ENCODE measurements at regions not wholly inside any gene's neighbourhood (a gene's known extent, or its start where the extent isn't known, plus 50 kb on each side); places are given as distances from the start of the nearest gene placed in this dataset.
"Not testable (repeated sequence)": the region's sequence is repeated elsewhere in the genome, so short reads cannot be mapped to it uniquely, and the experiment has no call there.

DNA sequence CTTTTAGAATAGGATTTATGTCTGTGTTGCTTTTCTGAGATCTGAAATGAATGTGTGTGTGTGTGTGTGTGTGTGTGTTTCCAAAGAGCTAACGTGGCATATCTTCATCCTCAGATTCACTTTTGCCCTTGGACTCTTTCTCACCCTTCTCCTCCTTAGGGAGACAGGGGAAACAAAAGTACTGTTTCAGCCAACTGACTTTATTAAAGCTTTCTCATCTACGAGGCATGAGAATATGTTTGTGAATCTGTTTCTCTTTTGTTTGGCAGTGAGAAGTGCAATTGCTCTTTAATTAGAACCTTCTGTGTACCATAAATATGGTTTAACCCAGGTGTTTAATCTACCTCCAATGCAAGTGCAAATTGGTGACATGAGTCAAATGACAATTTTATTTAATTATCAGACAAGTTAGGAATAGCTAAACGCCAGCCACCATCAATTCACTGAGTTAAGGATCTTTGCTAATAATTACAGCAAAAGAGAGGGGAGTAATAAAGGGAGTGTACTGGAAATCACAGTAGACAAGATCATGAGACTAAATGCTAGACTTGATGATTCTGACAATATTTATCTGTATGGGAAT lies 186.4 kb upstream of the COL3A1 start:
- no peak for DNase-seq (ENCODE audit: low spot score)

DNA sequence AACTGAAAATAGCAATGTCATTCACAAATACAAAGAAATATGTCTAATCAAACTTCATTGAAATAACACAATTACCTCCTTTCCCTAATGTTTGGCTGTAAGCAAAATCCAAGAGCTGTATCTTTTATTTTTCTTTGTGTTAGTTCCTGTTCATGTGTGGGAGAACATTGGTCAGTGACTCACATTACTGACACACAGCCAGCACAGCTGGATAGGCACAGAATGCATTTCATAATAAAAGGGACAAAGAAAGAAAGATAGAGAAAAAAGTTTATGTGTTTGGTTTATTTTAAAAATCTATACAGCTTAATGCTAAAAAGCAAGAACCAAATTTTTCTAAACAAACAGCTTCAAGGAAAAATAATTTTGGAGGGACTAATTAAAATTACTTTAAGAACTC lies 185.6 kb upstream of the COL3A1 start:
- DNase-seq (ENCODE audit: low spot score), result peak; percentile 72

DNA sequence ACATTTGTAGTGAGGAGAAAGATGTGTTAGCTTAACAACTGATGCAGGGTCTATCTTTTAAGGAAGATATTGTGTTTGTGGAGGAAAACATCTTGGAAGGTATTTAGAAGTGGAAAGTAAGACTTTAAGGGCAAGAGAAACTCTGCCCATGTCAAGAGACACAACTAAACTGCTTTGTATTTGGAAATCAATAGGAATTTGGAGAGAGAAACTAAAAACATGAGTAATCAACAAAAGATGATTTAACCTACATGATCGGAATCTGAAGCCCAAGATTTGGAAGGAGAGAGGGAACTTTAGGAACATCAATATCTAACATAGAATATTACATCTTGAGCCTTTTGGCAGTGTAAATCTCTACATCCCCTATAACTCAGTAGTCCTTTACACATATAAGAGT lies 184.2 kb upstream of the COL3A1 start:
- DNase-seq (ENCODE audit: low spot score), result no peak

DNA sequence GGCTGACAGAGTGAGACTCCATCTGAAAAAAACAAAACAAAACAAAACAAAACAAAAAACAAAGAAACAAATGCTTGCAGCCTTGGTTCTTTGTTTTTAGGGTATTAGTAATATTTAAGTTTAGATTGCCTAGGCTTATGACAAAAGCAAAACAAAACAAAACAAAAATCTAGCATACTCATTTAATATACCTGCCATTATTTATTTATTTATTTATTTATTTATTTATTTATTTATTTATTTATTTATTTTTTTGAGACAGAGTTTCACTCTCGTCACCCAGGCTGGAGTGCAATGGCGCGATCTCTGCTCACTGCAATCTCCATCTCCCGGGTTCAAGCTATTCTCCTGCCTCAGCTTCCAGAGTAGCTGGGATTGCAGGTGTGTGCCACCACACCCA lies 179.7 kb upstream of the COL3A1 start:
- not testable (repeated sequence) for DNase-seq (ENCODE audit: low spot score)

DNA sequence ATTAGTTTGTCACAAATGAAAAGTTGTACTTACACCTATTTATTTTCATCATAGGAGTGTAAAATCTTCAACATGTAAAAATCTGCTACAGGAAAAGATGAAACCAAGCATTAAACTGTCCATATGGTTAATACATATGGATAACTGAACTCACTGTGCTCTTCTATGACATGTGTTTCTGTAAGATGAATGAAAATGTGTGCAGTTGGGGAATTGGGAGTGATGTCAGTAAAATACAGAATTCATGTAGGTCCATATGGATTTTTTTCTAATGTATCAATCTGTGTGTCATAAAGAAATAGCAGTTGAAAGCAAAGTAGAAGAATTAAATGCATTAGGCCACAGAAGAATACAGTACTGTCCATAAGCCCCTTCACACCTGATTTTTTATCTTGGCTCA lies 178.4 kb upstream of the COL3A1 start:
- no peak for DNase-seq (ENCODE audit: low spot score)

DNA sequence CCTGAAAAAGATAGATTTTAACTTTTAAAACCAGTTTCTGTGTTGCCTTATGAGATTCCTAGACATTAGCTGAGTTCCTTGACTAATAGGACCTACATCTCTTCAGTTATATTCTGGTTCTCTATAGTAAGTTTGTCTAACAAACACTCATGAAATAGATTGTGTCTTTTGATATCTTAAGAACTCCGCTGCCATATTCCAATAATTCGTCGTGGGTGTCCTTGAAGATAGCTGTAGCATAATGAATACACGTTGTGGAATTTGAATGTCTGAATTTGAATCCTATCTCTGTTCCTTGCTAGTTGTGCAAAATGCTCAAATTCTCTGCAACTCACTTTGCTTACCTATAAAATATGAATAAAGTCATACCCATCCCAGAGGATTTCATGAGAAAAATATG lies 176.8 kb upstream of the COL3A1 start:
- DNase-seq (ENCODE audit: low spot score), result no peak

DNA sequence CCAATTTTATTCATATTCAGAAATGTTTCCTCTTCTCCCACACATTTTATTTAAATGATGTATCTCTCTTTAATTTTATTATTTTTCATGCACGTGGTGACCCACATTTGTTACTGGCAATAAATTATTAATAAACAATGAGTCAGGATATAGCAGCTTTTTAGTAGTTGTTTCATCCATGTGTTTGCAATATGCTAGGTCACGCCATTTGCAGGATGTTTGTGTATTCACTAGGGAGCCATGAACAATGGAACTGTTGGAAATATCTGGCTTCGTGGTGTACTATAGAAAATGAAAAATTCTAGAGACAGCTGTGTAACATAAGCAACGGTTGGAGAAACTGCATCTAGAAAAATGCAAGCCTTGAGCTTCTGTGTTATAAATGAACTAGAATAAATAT lies 176.0 kb upstream of the COL3A1 start:
- no peak for DNase-seq (ENCODE audit: low spot score)

DNA sequence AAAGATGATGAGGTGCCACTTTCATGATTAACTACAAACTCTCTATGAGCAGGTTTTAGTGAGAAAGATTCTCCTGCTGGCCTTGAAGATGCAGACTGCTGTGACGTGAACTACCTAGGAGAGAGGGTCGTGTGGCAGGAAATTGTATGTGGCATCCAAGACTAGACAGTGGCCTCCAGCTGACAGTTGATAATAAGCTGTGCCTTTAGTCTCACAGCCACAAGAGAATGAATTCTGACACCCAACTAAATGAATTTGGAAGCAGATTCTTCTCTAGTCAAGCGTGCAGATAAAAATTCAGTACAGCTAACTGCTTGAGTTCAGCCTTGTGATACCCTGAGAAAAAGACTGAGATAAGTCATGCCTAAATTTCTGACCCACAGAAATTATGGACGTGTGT lies 169.0 kb upstream of the COL3A1 start:
- DNase-seq (ENCODE audit: low spot score), result no peak

DNA sequence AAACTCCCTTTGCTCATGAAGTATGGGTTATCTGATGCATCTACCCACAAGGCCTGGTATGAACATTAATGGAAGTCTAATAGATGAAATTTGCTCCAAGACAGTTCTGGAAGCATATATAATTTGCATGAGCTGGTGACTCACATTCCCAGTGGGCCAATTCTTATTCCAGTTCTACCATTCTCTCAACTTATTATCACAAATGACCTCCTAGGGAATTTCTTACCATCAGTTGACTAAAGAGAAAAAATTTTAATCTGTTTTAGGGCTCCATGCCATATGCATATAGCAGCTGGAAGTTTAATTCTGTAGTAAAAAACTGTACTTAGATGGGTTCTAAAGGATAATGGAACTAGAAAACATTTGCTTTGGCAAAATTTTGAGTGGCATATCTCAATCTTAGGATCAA lies 165.2 kb upstream of the COL3A1 start:
- DNase-seq (ENCODE audit: low spot score), result no peak

DNA sequence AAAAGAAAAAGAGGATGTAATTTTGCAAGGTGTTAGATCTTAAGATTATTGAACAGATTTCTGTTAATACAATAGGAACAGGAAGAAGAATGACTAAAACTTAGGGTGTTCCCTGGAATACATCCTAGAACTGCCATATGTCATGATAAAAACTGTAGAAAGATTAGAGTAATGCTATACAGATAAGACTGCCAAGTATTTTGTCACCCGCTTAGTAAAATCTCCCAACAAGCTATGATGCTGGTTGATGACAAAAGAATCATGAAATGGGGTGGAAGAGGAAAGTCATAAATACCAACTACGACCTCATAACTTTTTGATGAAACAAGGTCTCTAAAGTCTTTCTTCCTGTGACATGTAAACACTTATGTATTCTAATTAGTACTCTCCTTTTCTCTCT lies 163.6 kb upstream of the COL3A1 start:
- DNase-seq (ENCODE audit: low spot score), result no peak

DNA sequence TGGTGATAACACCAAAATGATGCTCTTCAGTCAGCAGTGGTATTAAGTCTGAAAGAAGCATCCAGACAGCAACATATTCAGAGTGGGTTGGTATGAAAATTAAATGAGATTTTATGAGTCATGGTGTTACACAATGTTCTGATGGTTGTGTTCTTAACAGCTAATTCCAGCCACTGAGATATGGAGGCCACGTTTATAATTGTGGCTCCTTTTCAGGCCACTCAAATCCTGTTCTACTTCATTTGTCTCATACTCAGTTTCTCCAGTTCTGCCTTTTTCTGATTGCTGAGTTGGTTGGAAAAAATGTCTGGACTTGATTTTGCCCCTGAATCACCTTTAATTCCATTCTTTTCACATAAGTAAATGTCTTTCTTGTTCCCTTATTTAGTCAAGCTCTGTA lies 162.7 kb upstream of the COL3A1 start:
- no peak for DNase-seq (ENCODE audit: low spot score)

DNA sequence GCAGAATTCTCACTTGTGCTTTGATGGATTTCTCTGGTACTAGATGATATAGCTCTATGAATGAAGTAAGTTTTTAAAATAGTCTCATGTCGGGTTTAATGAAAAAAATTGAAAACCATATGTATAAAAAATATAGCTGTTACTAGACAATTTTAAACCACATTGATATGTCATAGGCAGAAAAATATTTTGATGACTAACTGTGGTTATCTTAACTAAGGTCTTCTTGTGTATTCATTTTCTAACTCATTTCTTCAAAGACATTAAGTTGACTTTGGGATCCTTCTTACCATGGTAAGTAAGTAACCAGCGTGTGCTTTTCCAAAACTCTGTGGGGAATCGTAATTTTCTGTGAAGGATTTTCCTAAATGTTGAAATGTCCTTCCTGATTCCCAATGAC lies 160.9 kb upstream of the COL3A1 start:
- DNase-seq (ENCODE audit: low spot score), result no peak

DNA sequence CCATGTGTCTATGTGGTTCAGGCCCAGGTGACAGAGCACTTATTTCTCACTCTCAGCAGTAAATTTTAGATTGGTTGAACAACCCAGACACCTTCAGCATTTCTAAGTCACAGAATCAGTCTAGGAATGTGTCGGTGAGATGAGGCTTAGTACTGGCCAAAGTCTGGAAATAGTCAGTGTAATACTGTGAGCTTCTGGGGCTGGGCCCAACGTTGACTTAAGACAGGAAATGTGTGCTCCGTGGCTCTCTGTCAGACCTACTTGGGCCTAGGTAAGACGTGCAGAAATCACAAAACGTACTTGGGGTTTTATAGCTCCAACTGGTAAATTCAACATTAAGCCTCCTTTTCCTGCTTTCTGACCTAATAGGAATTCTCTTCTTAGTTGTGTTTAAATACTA lies 160.3 kb upstream of the COL3A1 start:
- DNase-seq (ENCODE audit: low spot score), result no peak

DNA sequence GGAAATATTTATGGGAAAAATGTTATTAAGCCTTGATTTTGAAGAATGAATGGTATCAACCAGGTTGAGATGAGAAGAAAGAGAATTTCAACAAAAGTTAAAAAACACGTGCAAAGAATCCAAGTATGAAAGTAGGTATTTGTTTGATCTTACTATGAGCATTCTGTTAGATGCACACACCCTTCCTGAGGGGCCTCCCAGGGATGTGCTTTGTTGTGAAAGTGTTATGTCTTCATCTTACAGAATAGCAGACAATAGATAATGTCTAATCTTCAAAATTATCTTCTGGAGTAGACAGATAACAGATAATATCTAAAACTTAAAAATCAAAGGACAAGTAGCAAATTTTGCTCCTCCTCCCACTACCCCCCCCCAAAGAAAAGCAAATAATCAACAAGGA lies 155.2 kb upstream of the COL3A1 start:
- DNase-seq (ENCODE audit: low spot score), result no peak

DNA sequence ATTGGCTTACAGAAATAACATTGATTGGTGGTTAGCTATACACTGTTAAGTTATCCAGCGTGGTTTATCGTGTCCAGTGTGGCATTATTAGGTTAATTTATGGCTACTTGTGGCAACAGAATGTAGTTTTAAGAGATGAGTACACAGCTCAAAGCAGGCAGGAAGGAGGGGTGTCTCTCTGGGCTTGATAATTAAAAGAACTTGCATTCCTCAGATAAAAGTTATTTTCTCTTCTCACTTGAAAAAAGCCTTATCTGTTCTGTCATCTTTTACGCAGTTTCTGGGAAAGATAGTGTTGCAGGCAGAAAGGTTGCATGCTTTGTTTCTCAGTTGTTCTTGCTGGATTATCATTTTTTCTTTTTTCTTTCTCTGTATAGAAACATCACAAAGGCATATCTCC lies 154.4 kb upstream of the COL3A1 start:
- DNase-seq (ENCODE audit: low spot score), result no peak

DNA sequence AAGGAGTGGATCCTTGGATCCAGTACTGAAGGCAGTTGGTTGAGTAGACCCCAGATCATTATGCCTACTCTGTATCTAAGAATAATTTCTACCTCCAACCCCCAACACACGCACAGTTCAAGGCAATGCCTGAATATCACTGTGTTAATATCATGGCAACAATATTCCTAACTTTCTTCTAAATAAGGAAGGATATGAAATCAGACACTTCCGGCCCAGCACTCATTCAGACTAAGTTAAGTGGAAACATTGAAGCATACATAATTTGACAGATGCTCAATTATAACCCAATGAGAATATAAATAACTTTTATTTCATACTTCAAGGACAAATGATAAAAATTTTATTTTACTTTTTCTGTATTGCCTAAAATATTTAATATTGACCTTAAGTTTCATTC lies 153.6 kb upstream of the COL3A1 start:
- no peak for DNase-seq (ENCODE audit: low spot score)

DNA sequence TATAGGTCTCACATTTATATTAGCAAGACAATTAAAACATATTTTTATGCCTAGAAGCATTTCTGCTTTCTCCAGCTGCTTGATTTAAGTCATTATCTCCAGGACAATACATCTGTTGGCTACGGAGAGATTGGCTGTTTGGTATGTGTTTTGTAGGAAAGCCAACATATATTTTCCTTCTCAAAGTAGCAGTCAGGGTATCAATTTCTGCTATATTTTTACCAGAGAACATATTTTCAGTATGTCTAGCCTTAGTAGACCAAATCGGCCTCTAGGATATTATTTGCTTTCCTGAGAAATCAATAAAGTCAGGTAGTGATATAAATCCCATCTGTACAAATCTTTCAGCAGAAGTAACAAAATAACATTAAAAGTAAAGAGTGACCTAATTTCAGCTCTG lies 150.0 kb upstream of the COL3A1 start:
- no peak for DNase-seq (ENCODE audit: low spot score)

DNA sequence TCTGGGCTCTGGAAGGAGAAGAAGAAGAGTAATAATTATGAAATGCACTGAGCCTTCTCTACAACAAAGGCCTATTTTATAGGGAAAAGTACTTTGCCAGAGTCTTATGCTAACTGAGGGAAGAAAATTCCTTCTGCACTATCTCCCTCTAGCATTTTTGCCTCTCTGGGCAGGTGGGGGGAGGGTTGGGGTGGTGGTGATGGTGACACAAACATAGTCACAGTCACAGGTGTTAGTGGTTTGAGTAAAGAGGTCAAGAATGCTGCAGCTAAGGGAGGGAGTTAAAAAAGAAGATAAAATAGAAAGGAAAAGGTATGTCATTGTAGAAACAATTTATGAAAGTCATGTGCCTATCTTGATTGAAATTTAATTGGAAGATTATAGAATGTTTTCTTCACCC lies 140.8 kb upstream of the COL3A1 start:
- no peak for DNase-seq (ENCODE audit: low spot score)

DNA sequence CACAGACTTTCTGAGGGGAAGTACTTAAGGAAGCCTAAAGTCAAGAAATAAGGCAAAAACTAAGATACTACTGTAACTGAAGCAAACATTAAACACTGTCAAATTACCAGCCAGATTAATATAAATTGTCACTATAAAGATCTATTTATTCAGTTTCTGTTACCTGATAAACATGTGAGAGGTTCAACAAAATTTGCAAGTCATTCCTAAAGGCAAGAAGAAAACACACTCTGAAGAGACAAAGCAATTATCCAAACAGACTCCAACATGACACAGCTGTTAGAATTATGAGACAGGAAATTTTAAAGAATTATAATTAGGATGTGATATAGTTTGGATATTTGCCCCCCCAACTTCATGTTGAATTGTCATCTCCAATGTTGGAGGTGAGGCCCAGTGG lies 140.4 kb upstream of the COL3A1 start:
- no peak for DNase-seq (ENCODE audit: low spot score)

DNA sequence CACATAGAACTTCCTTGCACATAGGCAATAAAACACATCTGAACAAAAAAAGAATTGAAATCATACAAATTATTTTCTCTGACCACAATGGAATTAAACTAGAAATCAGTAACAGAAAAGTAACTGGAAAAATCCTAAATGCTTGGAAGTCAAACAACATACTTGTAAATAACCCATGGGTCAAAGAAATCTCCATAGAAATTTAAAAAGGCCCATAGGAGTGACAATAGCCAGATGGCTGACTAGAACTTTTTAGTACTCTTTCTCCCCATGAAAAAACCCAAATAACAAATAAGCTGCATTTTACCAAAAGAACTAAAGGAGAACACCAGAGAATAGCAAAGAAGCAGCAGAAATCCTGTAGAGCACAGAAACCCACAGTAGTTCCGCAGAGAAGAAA lies 139.2 kb upstream of the COL3A1 start:
- DNase-seq (ENCODE audit: low spot score), result no peak

DNA sequence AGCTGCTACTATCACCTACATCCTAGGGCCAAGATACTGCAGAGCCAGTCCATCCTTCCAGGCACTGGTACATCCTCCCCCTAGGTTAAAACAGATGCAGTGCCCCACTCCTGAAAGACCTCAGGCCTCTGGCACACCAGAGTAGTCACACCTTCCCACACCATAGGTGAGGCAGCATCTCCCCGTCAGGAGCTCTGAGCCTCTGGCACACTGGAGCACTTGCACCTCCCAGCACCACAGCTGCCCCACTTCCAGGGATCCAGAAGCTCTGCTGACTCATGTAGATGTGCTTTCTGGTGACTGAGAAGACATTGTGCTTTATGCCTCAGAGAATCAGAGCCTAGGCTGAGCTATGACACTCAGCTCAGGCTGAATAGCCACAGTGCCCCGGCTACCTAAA lies 138.4 kb upstream of the COL3A1 start:
- no peak for DNase-seq (ENCODE audit: low spot score)

DNA sequence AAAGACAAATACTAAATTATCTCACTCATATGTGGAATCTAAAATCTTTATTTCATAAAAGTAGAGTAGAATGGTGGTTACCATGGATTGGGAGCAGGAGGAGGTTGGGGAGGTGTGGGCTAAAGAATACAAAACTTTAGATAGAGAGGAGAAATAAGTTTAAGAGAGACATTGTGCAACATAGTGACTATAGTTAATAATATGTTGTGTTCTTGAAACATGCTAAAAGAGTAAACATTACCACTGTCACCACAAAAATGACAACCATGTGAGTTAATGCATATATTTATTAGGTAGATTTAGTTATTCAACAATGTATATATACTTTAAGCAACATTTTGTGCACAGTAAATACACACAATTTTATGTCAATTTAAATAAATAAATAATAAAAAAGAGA lies 128.5 kb upstream of the COL3A1 start:
- no peak for DNase-seq (ENCODE audit: low spot score)

DNA sequence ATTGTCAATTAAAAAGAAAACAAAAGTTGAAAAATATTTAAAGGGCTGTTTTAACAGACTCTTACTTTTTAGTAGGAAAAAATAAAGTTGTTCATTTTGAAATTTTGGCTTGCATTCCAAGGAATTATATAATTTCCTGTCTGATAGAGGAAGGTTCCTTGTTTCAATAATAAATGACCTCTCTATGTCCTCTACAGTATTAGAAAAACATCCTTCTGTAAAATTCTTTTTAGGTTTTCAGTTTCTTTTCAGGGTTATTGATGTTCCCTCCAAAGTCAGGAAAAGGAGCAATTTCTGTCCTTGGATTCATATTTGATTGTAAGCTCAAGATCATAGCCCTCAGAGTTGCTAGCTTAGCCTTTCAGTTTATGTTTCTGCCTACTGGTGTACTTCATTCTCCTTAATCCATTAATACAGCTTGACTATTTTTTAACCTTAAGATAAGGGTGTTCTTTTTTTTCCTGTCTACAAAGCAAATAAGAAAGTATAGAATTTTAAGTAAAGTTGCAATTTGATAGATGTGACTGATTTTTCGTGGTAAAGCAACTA lies 125.2 kb upstream of the COL3A1 start:
- DNase-seq (ENCODE audit: low spot score), result no peak

DNA sequence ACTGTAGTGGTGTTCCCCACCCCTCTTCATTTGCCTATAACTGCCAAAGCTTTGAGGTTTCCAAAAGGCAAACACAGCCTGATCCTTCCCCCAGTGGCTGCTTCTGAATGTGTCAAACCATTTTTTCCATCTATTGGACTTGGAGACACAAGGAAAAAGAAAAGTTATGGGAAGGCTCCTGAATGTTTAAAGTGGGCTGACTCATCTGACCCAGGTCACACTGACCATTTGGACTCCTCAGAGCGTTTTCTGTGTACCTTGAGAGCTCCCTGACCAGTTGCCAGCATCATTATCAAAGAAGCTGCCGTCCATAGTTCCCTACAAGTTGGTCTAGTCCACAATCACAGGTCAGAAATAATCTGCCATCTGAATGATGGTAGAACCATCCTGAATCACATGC lies 123.4 kb upstream of the COL3A1 start:
- no peak for DNase-seq (ENCODE audit: low spot score)

DNA sequence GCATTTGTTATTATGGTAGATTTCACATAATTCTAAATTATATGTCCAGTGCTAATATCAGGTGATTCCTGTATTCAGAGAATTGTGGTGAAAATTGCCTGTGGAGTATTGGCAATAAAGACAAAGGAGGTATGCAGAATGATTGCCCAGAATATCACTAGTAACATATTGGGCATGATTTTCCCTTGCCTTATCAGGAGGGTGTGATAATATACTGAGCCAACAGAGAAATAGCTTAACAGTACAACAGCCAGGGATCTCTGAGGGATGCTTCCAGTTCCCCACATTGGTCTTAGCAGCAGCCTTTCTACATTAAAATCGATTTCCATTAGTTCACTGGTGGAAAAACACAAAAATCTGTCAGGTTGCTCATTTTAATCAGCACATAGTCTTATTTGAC lies 122.9 kb upstream of the COL3A1 start:
- DNase-seq (ENCODE audit: low spot score), result no peak

All from left forelimb (tissue), 1 donor.